Retina (tissue), 1 donor: ENCODE measurements at regions not wholly inside any gene's neighbourhood (a gene's known extent, or its start where the extent isn't known, plus 50 kb on each side); places are given as distances from the start of the nearest gene placed in this dataset.

Experiments used
- DNase-seq: peaks from one replicate; pipeline ENCODE4 v3.0.0-alpha.2; 2016

- DNase-seq, result no peak
Observed at GRCh38 chr5:89384391-89384790, 501.4 kb upstream of the MEF2C start.

GRCh38 chr5:89380635-89381034, 497.7 kb upstream of the MEF2C start:
- DNase-seq, result no peak

DNA sequence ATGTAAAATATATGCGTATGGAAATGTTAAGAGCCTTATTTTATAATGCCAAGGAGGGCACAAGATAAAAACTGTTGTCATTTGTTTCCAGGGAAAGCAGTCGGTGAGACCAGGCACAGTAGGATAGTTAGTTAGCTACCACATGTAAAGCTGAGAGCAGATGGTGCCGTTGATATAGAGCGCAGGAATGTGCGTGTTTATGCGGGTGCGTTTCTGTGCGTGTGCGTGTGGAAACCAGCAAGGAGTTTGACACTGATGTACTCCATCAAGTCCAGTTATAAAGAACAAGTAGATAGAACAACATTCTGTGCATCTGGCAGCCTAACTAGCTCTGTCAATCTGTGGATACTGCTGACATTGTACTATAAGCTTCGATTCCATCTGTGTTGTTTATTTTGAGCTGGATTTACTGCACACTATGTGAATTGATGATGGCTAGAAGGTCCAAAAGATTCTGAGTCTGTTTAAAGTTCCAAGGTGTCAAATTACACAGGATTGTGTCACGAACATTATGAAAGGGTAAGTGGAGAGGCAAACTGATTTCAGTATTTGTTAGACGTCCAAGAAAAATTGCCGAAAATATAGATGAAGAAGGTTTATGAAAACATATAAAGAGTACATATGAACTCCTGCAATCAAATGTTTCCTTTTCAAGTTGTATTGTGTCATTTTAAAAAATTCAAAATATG, 494.9 kb upstream of the MEF2C start:
- DNase-seq, result no peak

- DNase-seq, result no peak
Observed at GRCh38 chr5:89374818-89375521, 492.0 kb upstream of the MEF2C start.

GRCh38 chr5:89374144-89374784, 491.3 kb upstream of the MEF2C start:
- DNase-seq, result no peak

DNA sequence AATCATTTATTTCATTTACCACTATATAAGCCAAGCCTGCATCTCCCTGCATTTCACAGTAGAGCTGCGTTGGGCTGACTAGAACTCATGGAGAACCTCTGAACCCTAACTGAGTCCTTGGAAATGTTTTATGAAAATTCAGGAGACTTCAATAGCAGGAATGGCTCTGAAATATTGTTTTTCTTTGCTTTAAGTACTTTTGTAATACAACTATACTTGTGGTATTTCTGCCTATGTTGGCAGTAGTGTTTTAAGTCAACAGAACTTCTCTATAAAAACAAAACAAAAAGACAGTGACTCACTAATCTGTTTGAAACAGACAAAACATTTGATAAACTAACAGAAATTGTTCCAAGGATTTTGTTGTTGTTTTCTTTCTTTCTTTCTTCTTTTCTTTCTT, 489.2 kb upstream of the MEF2C start:
- DNase-seq, result no peak

GRCh38 chr5:89371646-89372045, 488.7 kb upstream of the MEF2C start:
- DNase-seq, result no peak

GRCh38 chr5:89359046-89359445, 476.1 kb upstream of the MEF2C start:
- no peak for DNase-seq

- DNase-seq, result no peak
Observed at GRCh38 chr5:89353837-89354551, 471.0 kb upstream of the MEF2C start.

GRCh38 chr5:89351975-89352374, 469.0 kb upstream of the MEF2C start:
- DNase-seq, result no peak

- DNase-seq, result no peak
Observed at GRCh38 chr5:89351222-89351621, 468.2 kb upstream of the MEF2C start.

DNA sequence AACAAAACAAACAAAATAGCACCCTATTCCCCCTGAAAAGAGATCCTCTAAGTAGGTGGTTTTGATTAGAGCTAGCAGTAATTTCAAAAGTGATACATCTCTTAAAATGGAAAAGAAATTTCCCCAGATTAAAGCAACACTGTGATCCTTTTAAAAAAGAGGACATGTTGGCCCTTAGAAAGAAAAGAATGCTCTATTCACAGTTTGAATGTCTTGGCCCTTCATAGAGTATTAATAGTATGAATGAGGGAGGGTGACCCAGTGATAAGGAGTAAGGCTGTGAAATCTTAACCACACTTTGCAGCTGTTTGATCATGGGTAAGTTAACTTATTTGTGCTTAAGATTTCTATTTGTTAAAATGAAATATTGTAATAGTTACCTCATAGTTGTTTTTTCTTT, 467.7 kb upstream of the MEF2C start:
- no peak for DNase-seq

DNA sequence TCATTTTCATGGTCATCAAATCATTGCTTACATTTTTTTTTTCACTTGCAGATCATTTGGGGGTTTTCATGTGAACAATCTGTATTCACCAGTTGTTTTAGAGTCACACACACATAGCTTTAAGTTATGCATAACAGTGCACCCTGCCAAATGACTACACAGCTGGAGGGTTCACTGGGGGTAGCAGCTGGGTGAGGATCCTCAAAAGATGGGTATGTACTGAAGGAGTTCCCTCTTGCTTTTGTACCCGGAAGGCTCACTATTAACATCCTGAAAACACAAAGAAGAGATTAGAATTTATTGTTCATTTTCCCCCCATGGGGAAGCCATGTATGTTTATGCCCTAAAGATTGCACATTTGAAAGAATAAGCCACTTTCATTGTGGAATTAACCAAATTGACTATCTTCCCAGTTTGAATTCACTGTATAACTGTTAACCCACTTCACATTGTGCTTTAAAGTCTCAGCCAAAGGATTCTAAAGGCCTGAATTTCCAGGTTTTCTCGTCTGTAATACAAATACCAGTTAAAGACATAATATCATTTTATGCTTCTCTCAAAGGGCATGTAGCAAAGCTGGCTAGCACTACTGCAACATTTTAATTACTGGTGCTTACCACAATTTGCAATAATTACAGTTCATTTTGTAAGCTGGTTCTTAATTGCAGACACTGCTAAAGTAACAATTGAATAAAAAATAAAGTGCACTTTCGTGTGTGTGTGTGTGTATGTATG, 466.4 kb upstream of the MEF2C start:
- DNase-seq, result no peak

GRCh38 chr5:89346573-89346972, 463.6 kb upstream of the MEF2C start:
- DNase-seq, result no peak

GRCh38 chr5:89343666-89344065, 460.7 kb upstream of the MEF2C start:
- DNase-seq, result no peak

DNA sequence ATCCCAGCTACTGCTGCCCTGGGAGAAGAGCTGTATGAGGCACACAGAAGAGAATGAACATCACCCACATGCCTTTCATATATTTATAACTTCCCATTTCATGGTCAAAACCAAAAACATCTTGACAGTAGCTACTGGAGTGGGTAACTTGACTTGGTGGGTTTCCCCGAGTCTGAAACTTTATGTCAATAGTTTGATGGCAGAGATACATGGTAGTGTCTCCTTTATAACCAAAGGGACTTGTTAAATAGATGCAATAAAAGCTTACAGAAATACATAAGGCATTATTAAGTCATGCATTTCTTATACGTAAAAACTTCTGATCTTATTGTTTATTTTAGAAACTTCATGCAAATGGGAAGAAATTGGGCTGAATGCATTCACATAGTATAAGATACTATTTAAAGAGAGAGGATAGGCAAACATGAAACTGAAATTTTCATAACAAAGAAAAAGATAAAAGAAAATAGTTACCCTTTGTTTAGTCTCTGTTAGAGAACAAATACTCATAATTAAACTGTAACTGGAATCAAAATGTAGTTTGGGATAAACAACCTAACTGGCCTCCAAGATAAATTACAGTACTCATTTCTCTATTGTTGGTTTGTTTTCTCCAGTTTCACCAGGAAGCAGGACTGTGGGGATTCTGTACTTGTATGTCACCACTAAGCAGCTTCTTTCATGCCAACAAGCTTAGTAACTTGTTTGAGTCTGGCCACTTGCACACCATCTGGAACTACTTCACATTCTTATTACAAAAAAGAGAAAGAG, 459.3 kb upstream of the MEF2C start:
- DNase-seq, result no peak

- DNase-seq, result no peak
Observed at GRCh38 chr5:89338935-89339334, 456.0 kb upstream of the MEF2C start.

- no peak for DNase-seq
Observed at GRCh38 chr5:89336111-89336510, 453.1 kb upstream of the MEF2C start.

- no peak for DNase-seq
Observed at GRCh38 chr5:89330140-89330539, 447.2 kb upstream of the MEF2C start.

DNA sequence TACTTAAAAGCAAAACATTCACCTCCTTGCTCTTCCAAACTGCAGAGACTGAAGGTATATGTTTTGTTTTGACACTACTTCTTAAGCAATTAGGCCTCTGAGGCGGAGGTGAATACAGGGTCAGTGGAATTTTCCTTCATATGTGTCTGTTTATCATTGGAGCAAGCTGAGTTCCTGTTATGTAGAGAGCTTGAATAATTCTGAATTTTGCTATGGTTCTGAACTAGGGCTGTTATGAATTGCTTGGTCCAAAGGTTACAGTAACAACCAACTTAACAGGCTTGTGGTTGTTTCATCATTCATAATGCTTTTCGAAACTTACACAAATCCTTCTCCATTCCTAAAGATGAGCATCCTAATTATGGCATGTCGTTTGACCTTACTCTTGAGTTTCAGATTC, 444.6 kb upstream of the MEF2C start:
- DNase-seq, result no peak

DNA sequence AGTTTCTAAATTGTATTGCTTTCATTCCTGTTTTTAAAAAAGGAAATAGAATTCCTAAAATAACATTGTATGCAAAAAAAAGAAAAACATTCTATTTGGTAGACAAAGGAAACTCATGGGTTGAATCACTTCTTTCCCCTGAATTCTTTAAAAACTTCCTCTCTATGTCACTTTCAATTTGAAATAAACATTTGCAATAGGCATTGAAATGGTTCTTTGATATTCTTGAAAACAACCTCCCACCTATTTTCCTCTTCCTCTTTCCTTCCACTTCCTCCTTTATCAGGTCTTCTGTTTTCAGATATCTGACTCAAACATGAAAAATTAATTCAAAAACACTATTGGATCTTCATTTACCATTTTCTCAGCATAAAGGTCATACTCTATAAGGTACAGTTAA, 442.0 kb upstream of the MEF2C start:
- DNase-seq, result no peak
